H9 (cell line): ENCODE measurements at regions not wholly inside any gene's neighbourhood (a gene's known extent, or its start where the extent isn't known, plus 50 kb on each side); places are given as distances from the start of the nearest gene placed in this dataset.

Experiments used
- DNase-seq: peaks from one replicate; pipeline ENCODE4 v3.0.0-alpha.2; 2017
- H2AFZ ChIP-seq: one replicate; pipeline ENCODE4 v1.6.1; 2013; ENCODE audit warnings: mild to moderate bottlenecking, low read length, control low read depth, moderate library complexity
- H2AK5ac ChIP-seq: 2 replicates; pipeline ENCODE4 v1.6.1; 2013; ENCODE audit warnings: low read length, control low read depth, mixed read lengths; ENCODE audit not compliant: insufficient read length
- H2BK120ac ChIP-seq: one replicate; pipeline ENCODE4 v1.6.1; 2013; ENCODE audit warnings: low read depth, mild to moderate bottlenecking, low read length, control low read depth, inconsistent platforms; ENCODE audit not compliant: poor library complexity, severe bottlenecking
- H2BK12ac ChIP-seq: 2 replicates; pipeline ENCODE4 v1.6.1; 2013; ENCODE audit warnings: low read length, control low read depth, mixed read lengths, low read depth; ENCODE audit not compliant: insufficient read length
- H2BK15ac ChIP-seq: 2 replicates; pipeline ENCODE4 v1.6.1; 2013; ENCODE audit warnings: low read depth, low read length, control low read depth
- H2BK20ac ChIP-seq: one replicate; pipeline ENCODE4 v1.6.1; 2013; ENCODE audit warnings: low read depth, mild to moderate bottlenecking, low read length, control low read depth, inconsistent platforms; ENCODE audit not compliant: poor library complexity, severe bottlenecking
- H2BK5ac ChIP-seq: 2 replicates; pipeline ENCODE4 v1.6.1; 2013; ENCODE audit warnings: low read length, control low read depth, mixed read lengths; ENCODE audit not compliant: insufficient read length
- H3K14ac ChIP-seq: 2 replicates; pipeline ENCODE4 v1.6.1; 2013; ENCODE audit warnings: low read length, control low read depth; ENCODE audit not compliant: insufficient read depth
- H3K18ac ChIP-seq: 2 replicates; pipeline ENCODE4 v1.6.1; 2013; ENCODE audit warnings: low read depth, mild to moderate bottlenecking, mixed read lengths, low read length, control low read depth; ENCODE audit not compliant: insufficient read length
- H3K23ac ChIP-seq: 2 replicates; pipeline ENCODE4 v1.6.1; 2013; ENCODE audit warnings: low read length, control low read depth, mixed read lengths, low read depth; ENCODE audit not compliant: insufficient read length
- H3K23me2 ChIP-seq: 2 replicates; pipeline ENCODE4 v1.6.1; 2013; ENCODE audit warnings: low read depth, mild to moderate bottlenecking, mixed read lengths, low read length, control low read depth; ENCODE audit not compliant: insufficient read length, poor library complexity, severe bottlenecking
- H3K27ac ChIP-seq: 2 replicates; pipeline ENCODE4 v1.5.1; 2013; ENCODE audit warnings: low read length, control low read depth, mixed read lengths, low read depth; ENCODE audit not compliant: insufficient read length
- H3K27me3 ChIP-seq: 2 replicates; pipeline ENCODE4 v1.6.1; 2013; ENCODE audit warnings: low read length, control low read depth, inconsistent platforms; ENCODE audit not compliant: insufficient read depth
- H3K4ac ChIP-seq: 2 replicates; pipeline ENCODE4 v1.6.1; 2013; ENCODE audit warnings: low read depth, mild to moderate bottlenecking, control low read depth, inconsistent platforms, low read length, moderate library complexity
- H3K4me1 ChIP-seq: 2 replicates; pipeline ENCODE4 v1.6.1; 2013; ENCODE audit warnings: low read length, control low read depth, inconsistent platforms; ENCODE audit not compliant: insufficient read depth
- H3K4me2 ChIP-seq: 2 replicates; pipeline ENCODE4 v1.6.1; 2013; ENCODE audit warnings: low read length, control low read depth, mixed read lengths; ENCODE audit not compliant: insufficient read length, insufficient read depth
- H3K56ac ChIP-seq: 2 replicates; pipeline ENCODE4 v1.6.1; 2013; ENCODE audit warnings: low read depth, mild to moderate bottlenecking, mixed read lengths, low read length, control low read depth; ENCODE audit not compliant: insufficient read length
- H3K79me1 ChIP-seq: 2 replicates; pipeline ENCODE4 v1.6.1; 2013; ENCODE audit warnings: low read depth, mild to moderate bottlenecking, moderate library complexity, low read length, control low read depth, inconsistent platforms; ENCODE audit not compliant: insufficient read depth, poor library complexity, severe bottlenecking
- H3K79me2 ChIP-seq: 2 replicates; pipeline ENCODE4 v1.6.1; 2013; ENCODE audit warnings: low read length, control low read depth, inconsistent platforms; ENCODE audit not compliant: insufficient read depth
- H3K9ac ChIP-seq: 2 replicates; pipeline ENCODE4 v1.6.1; 2013; ENCODE audit warnings: low read length, control low read depth, mixed read lengths; ENCODE audit not compliant: insufficient read length; ENCODE audit errors: extremely low read depth
- H3K9me3 ChIP-seq: one replicate; pipeline ENCODE4 v1.6.1; 2013; ENCODE audit warnings: low read depth, low read length, inconsistent platforms; ENCODE audit not compliant: control insufficient read depth
- H3T11ph ChIP-seq: one replicate; pipeline ENCODE4 v1.6.1; 2013; ENCODE audit warnings: mild to moderate bottlenecking, low read length, control low read depth, inconsistent platforms
- H4K20me1 ChIP-seq: one replicate; pipeline ENCODE4 v1.6.1; 2013; ENCODE audit not compliant: control insufficient read depth, insufficient read length, insufficient read depth
- H4K5ac ChIP-seq: 2 replicates; pipeline ENCODE4 v1.6.1; 2013; ENCODE audit warnings: low read depth, mild to moderate bottlenecking, mixed read lengths, low read length, control low read depth; ENCODE audit not compliant: insufficient read length
- H4K8ac ChIP-seq: replicated peaks from 2 replicates; pipeline ENCODE4 v1.6.1; 2013; ENCODE audit warnings: low read length, control low read depth, mixed read lengths, low read depth; ENCODE audit not compliant: insufficient read length
- H4K91ac ChIP-seq: 2 replicates; pipeline ENCODE4 v1.6.1; 2013; ENCODE audit warnings: low read depth, mild to moderate bottlenecking, moderate library complexity, mixed read lengths, low read length, control low read depth; ENCODE audit not compliant: insufficient read length
- H3K27ac Mint-ChIP-seq, 3 experiments: 2 replicates in 2 of 3; 3 replicates in 1 of 3; pipeline ENCODE4 v1.8.0; 2020 to 2021; ENCODE audit warnings: mixed read lengths in 3 of 3, mild to moderate bottlenecking in 1 of 3, moderate library complexity in 1 of 3
- H3K27me3 Mint-ChIP-seq: 2 replicates; pipeline ENCODE4 v1.8.0; 2021; ENCODE audit warnings: low read depth, mild to moderate bottlenecking, moderate library complexity, mixed read lengths
- H3K36me3 Mint-ChIP-seq, 3 experiments: 2 replicates in 2 of 3; 3 replicates in 1 of 3; pipeline ENCODE4 v1.8.0; 2020 to 2021; ENCODE audit warnings: low read depth in 3 of 3, mixed read lengths in 3 of 3; ENCODE audit not compliant: insufficient read depth in 1 of 3
- H3K4me1 Mint-ChIP-seq, 2 experiments: 2 replicates each; pipeline ENCODE4 v1.8.0; 2020; ENCODE audit warnings: mixed read lengths in 2 of 2
- H3K4me3 Mint-ChIP-seq, 2 experiments: 2 replicates in 1 of 2; 3 replicates in 1 of 2; pipeline ENCODE4 v1.8.0; 2020 to 2021; ENCODE audit warnings: mild to moderate bottlenecking in 2 of 2, mixed read lengths in 2 of 2, moderate library complexity in 1 of 2
- H3K9me3 Mint-ChIP-seq, 2 experiments: 2 replicates in 1 of 2; 3 replicates in 1 of 2; pipeline ENCODE4 v1.8.0; 2020; ENCODE audit warnings: mild to moderate bottlenecking in 2 of 2, mixed read lengths in 2 of 2, moderate library complexity in 1 of 2
- CTCF ChIP-seq: fragments of 200-600 bp; sonication (generic); conservative IDR thresholded peaks from 3 replicates; pipeline ENCODE4 v1.8.0; 2021; ENCODE audit warnings: antibody characterized with exemption, mild to moderate bottlenecking
- WGBS: extraction: QIAGEN DNeasy Blood & Tissue Kit; methylation state at CpG from one replicate; pipeline ENCODE4 v1.1.7; 2013; ENCODE audit warnings: missing lambda C conversion rate, low lambda C conversion rate, mixed read lengths; ENCODE audit not compliant: insufficient read length; ENCODE audit errors: extremely low coverage; 5-methylcytosine and 5-hydroxymethylcytosine counted together

GRCh38 chr2:192298664-192299063 lies 103.9 kb upstream of the TMEFF2 start:
- Histone ChIP-seq H3K18ac (no peak overlapping the region), H2AK5ac (no peak overlapping the region), H3K9ac (no peak overlapping the region), H3K4ac (no peak overlapping the region), H4K91ac (no peak overlapping the region), H2BK20ac (no peak overlapping the region), H2BK5ac (no peak overlapping the region), H3K9me3 (no peaks in the 10 kb centered on the region), H2AFZ (no peak overlapping the region), H3T11ph (no peak overlapping the region), H3K14ac (no peak overlapping the region), H2BK120ac (no peak overlapping the region), H3K79me1 (no peaks in the 10 kb centered on the region), H3K4me2 (no peak overlapping the region), H4K5ac (no peak overlapping the region), H2BK15ac (no peak overlapping the region), H3K23ac (no peak overlapping the region), H3K23me2 (no peaks in the 10 kb centered on the region), H3K27me3 (no peaks in the 10 kb centered on the region), H3K79me2 (no peaks in the 10 kb centered on the region), H3K56ac (no peak overlapping the region), H3K4me1 (no peaks in the 10 kb centered on the region), H2BK12ac (no peak overlapping the region), H3K27ac (no peak overlapping the region), H4K20me1 (no peaks in the 10 kb centered on the region), H4K8ac (no peak overlapping the region)
- peak; percentile 37 for DNase-seq
- Mint-ChIP-seq H3K4me3 (no peak overlapping the region), H3K36me3 (no peaks in the 10 kb centered on the region), H3K27me3 (no peaks in the 10 kb centered on the region), H3K4me1 (peaks cover 0 to 6% of the 10 kb centered on the region in 2 experiments; a peak in 1 of 4 replicates), H3K27ac (no peak overlapping the region), H3K9me3 (no peaks in the 10 kb centered on the region)
- no CpG with 5 or more reads among the region's 3 CpGs for WGBS
- TF ChIP-seq CTCF: no peak
